Sigmoid colon (tissue), 6 donors: ENCODE measurements at regions not wholly inside any gene's neighbourhood (a gene's known extent, or its start where the extent isn't known, plus 50 kb on each side); places are given as distances from the start of the nearest gene placed in this dataset.

Experiments
- DNase-seq: peaks from one replicate; pipeline ENCODE4 v3.0.0-alpha.2; 2019
- H3K27ac ChIP-seq, 4 donors: fragments of 200-600 bp; sonication (generic); one replicate each; pipeline ENCODE4 v1.5.1; 2016 to 2019; ENCODE audit warnings: mild to moderate bottlenecking in 1 of 4
- H3K27me3 ChIP-seq, 3 donors: fragments of 200-600 bp; sonication (generic); one replicate each; pipeline ENCODE4 v1.5.1; 2019; ENCODE audit warnings: mild to moderate bottlenecking in 1 of 3
- H3K36me3 ChIP-seq, 4 donors: fragments of 200-600 bp; sonication (generic); one replicate each; pipeline ENCODE4 v1.5.1; 2016 to 2019
- H3K4me1 ChIP-seq, 4 donors: fragments of 200-600 bp; sonication (generic); one replicate each; pipeline ENCODE4 v1.5.1; 2017 to 2019
- H3K4me3 ChIP-seq, 4 donors: fragments of 200-600 bp; sonication (generic); one replicate each; pipeline ENCODE4 v1.5.1; 2017 to 2019; ENCODE audit warnings: mild to moderate bottlenecking in 2 of 4, moderate library complexity in 1 of 4
- H3K9me3 ChIP-seq, 4 donors: fragments of 200-600 bp in 3 of 4; sonication (generic) in 3 of 4; one replicate each; pipeline versions ENCODE4 v1.5.1 to v1.6.1; 2013 to 2019
- EP300 ChIP-seq, 4 donors: sonication (generic); formaldehyde crosslinking; IDR thresholded peaks; one replicate each; pipeline ENCODE4 v1.6.1; 2017; ENCODE audit warnings: antibody characterized with exemption in 4 of 4
- POLR2A ChIP-seq, 2 donors: fragments of 450-650 bp; IDR thresholded peaks; one replicate each; pipeline ENCODE4 v1.6.1; 2016; ENCODE audit warnings: antibody characterized with exemption in 2 of 2, mild to moderate bottlenecking in 2 of 2, moderate library complexity in 2 of 2
- POLR2AphosphoS5 ChIP-seq, 4 donors: sonication (generic); formaldehyde crosslinking; IDR thresholded peaks; one replicate each; pipeline ENCODE4 v1.6.1; 2017; ENCODE audit warnings: antibody characterized with exemption in 4 of 4
- WGBS, 2 donors: extraction: QIAGEN DNeasy Blood & Tissue Kit; methylation state at CpG; one replicate each; pipeline ENCODE4 v1.1.7; 2013; 5-methylcytosine and 5-hydroxymethylcytosine counted together
- intact Hi-C: fragments of 100-400 bp; cut with DNase I; formaldehyde crosslinking; loops from one replicate; pipeline ENCODE4 v1.15.1; 2023
- TF ChIP-seq, protein P1 (sequence below), 4 experiments: fragments of 450-650 bp in 3 of 4; fragments of 200-600 bp in 1 of 4; IDR thresholded peaks; one replicate each; pipeline ENCODE4 v1.5.1; 2016 to 2019; ENCODE audit warnings: antibody characterized with exemption in 4 of 4, mild to moderate bottlenecking in 3 of 4, moderate library complexity in 2 of 4
- donor health status: healthy with polysubstance abuse.
- donor health status: healthy.

DNA sequence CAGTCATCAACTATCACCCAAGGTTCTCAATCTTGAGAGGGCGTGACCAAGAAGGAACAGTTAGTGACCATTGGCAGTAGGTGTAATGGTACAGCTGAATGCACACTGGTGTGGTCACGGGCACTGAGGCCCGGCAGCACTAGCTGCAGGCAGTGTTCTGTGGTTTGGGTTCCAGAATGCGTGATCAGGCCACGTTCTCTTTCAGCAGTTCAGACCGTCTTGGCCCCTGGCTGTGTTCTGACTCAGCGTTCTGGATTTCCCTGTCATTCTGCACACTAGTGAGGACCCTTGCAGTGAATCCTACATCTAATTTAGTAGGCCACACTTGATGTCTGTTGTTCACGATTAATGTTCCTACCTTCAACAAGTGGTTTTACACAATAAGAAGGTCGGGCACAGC is 220.5 kb upstream of the SLCO3A1 start:
- H3K27ac ChIP-seq, result no peak overlapping the region
- H3K9me3 ChIP-seq, result no peaks in the 10 kb centered on the region
- 88 to 92% methylated on average over 9 of the region's 9 CpGs for WGBS, 2 donors
- DNase-seq, result no peak
- no peaks in the 10 kb centered on the region for H3K36me3 ChIP-seq
- TF ChIP-seq POLR2AphosphoS5 (IDR thresholded peaks at IDR 0.05) (no peak), POLR2A (IDR thresholded peaks at IDR 0.05) (no peak), EP300 (IDR thresholded peaks at IDR 0.05) (no peak)
- TF ChIP-seq, protein P1, sequence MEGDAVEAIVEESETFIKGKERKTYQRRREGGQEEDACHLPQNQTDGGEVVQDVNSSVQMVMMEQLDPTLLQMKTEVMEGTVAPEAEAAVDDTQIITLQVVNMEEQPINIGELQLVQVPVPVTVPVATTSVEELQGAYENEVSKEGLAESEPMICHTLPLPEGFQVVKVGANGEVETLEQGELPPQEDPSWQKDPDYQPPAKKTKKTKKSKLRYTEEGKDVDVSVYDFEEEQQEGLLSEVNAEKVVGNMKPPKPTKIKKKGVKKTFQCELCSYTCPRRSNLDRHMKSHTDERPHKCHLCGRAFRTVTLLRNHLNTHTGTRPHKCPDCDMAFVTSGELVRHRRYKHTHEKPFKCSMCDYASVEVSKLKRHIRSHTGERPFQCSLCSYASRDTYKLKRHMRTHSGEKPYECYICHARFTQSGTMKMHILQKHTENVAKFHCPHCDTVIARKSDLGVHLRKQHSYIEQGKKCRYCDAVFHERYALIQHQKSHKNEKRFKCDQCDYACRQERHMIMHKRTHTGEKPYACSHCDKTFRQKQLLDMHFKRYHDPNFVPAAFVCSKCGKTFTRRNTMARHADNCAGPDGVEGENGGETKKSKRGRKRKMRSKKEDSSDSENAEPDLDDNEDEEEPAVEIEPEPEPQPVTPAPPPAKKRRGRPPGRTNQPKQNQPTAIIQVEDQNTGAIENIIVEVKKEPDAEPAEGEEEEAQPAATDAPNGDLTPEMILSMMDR (IDR thresholded peaks at IDR 0.05), result no peak
- intact Hi-C loops, result no loop called here
- no peak overlapping the region for H3K4me3 ChIP-seq
- H3K4me1 ChIP-seq, result peaks cover 0 to 9% (median 9%) of the 10 kb centered on the region in 4 donors
- H3K27me3 ChIP-seq, result no peaks in the 10 kb centered on the region

DNA sequence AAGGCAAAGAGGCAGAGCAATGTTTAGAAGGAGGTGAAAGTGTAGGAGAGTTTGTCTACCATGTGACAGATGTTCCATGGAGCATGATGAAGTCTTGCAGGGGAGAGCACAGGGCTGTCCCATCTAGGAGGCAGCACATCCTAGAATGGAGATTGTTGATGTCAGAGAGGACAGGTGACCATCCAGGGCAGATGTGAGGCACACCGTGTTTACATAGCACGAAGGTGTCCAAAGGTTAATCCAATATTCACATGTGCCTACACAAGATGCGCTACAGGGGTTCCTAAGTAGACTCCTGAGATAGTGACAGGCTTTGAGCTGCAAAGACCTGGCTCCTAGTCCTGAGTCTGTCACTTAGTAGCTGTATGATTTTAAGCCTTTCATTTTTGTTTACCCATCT is 219.3 kb upstream of the SLCO3A1 start:
- intact Hi-C loops, result no loop called here
- no peak overlapping the region for H3K4me3 ChIP-seq
- H3K4me1 ChIP-seq, result no peaks in the 10 kb centered on the region
- H3K27ac ChIP-seq, result no peak overlapping the region
- 29 to 77% methylated on average over 3 of the region's 3 CpGs for WGBS, 2 donors
- no peaks in the 10 kb centered on the region for H3K36me3 ChIP-seq
- DNase-seq, result no peak
- H3K9me3 ChIP-seq, result no peaks in the 10 kb centered on the region
- H3K27me3 ChIP-seq, result no peaks in the 10 kb centered on the region
- no peak for TF ChIP-seq POLR2AphosphoS5 (IDR thresholded peaks at IDR 0.05)
- TF ChIP-seq, protein P1 (IDR thresholded peaks at IDR 0.05), result no peak
- no peak for TF ChIP-seq EP300 (IDR thresholded peaks at IDR 0.05)
- TF ChIP-seq POLR2A (IDR thresholded peaks at IDR 0.05), result no peak

DNA sequence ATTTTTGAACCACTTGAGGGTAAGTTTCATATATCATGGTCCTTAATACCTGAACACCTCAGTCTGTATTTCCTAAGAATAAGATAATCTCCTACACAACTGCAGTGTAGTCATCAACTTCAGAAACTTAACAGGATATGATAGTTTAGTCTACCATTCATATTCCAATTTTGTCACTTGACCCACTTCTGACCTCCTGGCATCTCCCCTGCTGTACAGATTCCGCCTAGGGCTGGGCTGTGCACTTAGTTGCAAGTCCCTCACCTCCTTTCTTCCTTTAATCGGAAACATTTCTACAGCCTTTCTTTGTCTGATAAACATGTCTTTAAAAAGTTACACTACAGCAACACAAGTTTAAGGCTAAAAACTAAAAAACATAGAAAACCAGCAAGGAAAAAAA is 218.4 kb upstream of the SLCO3A1 start:
- 88 to 91% methylated on average over 2 of the region's 2 CpGs for WGBS, 2 donors
- H3K27ac ChIP-seq, result no peak overlapping the region
- H3K36me3 ChIP-seq, result no peaks in the 10 kb centered on the region

DNA sequence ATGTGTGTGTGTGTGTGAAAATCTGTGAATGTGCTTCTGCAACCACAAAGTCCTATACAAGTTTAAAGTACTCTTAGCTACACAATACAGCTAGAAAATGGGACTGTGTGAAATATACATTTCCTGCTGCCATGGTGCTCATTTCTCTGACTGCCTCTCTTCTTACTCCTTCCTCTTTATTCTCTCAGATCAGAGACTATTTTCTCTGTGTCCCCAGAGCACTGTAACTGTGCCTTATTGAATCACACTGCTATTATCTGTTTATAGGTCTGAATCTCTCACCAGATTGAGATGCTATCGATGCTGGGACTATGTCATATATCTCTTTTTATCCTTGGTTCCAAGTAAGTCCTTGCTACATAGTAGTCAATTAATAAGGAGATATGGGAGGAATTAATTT is 217.9 kb upstream of the SLCO3A1 start:
- Histone ChIP-seq H3K4me1 (no peaks in the 10 kb centered on the region), H3K9me3 (peaks cover 0 to 5% (median 0%) of the 10 kb centered on the region in 4 donors), H3K36me3 (no peaks in the 10 kb centered on the region), H3K27me3 (no peaks in the 10 kb centered on the region), H3K4me3 (no peak overlapping the region), H3K27ac (no peak overlapping the region)
- TF ChIP-seq POLR2AphosphoS5 (IDR thresholded peaks at IDR 0.05) (no peak), POLR2A (IDR thresholded peaks at IDR 0.05) (no peak), EP300 (IDR thresholded peaks at IDR 0.05) (no peak)
- TF ChIP-seq, protein P1 (IDR thresholded peaks at IDR 0.05), result no peak
- no peak for DNase-seq
- intact Hi-C loops, result no loop called here
- 94 to 95% methylated on average over 1 of the region's 1 CpG for WGBS, 2 donors

More for the DNA sequence above, 218.4 kb upstream of the SLCO3A1 start:
- Histone ChIP-seq H3K27me3 (no peaks in the 10 kb centered on the region), H3K9me3 (peaks cover 0 to 2% (median 0%) of the 10 kb centered on the region in 4 donors), H3K4me3 (no peak overlapping the region), H3K4me1 (no peaks in the 10 kb centered on the region)
- no peak for DNase-seq
- intact Hi-C loops, result no loop called here
- TF ChIP-seq EP300 (IDR thresholded peaks at IDR 0.05) (no peak), POLR2A (IDR thresholded peaks at IDR 0.05) (no peak)
- TF ChIP-seq, protein P1 (IDR thresholded peaks at IDR 0.05), result no peak

DNA sequence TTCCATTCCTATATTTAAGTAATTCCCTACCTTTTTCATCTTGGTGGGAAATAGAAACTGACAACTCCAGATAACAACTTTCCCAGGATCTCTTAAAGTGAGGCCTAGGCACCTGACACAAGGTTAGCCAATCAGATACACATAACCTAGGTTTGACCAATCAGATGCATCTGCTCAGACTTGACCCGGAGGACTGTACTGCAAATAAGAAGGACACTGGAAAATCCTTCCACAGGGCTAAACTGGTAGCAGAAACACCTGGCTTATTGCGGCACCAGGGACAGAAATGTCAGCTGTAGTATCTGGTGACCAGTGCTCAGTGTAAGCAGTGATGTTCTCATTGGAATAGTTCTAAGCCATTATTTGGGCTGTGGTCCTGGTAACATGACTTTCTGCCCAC is 204.5 kb upstream of the SLCO3A1 start:
- 90% methylated on average over 2 of the region's 2 CpGs for WGBS, 2 donors
- H3K27ac ChIP-seq, result no peak overlapping the region
- no peak overlapping the region for H3K4me3 ChIP-seq
- peaks cover 0 to 3% (median 0%) of the 10 kb centered on the region in 3 donors for H3K27me3 ChIP-seq
- no peaks in the 10 kb centered on the region for H3K4me1 ChIP-seq
- DNase-seq, result no peak
- TF ChIP-seq, protein P1 (IDR thresholded peaks at IDR 0.05), result no peak
- TF ChIP-seq POLR2AphosphoS5 (IDR thresholded peaks at IDR 0.05) (no peak), POLR2A (IDR thresholded peaks at IDR 0.05) (no peak), EP300 (IDR thresholded peaks at IDR 0.05) (no peak)
- intact Hi-C loops, result no loop called here
- H3K9me3 ChIP-seq, result peaks cover 0 to 3% (median 0%) of the 10 kb centered on the region in 4 donors
- H3K36me3 ChIP-seq, result no peaks in the 10 kb centered on the region
